HG03558 (cell line): ENCODE measurements at regions not wholly inside any gene's neighbourhood (a gene's known extent, or its start where the extent isn't known, plus 50 kb on each side); places are given as distances from the start of the nearest gene placed in this dataset.
"Not testable (repeated sequence)": the region's sequence is repeated elsewhere in the genome, so short reads cannot be mapped to it uniquely, and the experiment has no call there.

ENCODE experiments used
- ATAC-seq: cut with Tn5 transposase; IDR thresholded peaks from one replicate; pipeline ENCODE4 v1.9.1; 2021; ENCODE audit warnings: moderate number of reproducible peaks; ENCODE audit not compliant: unreplicated experiment; ENCODE audit errors: extremely low read depth

- not testable (repeated sequence) for ATAC-seq
Measured at GRCh38 chr1:843946-844345, 79.8 kb upstream of the SAMD11 start.

- ATAC-seq: no peak
Measured at GRCh38 chr1:844472-845026, 79.2 kb upstream of the SAMD11 start.

GRCh38 chr1:845641-846040, 78.1 kb upstream of the SAMD11 start:
- ATAC-seq: not testable (repeated sequence)

GRCh38 chr1:849873-850272, 73.8 kb upstream of the SAMD11 start:
- not testable (repeated sequence) for ATAC-seq

GRCh38 chr1:850318-850717, 73.4 kb upstream of the SAMD11 start:
- ATAC-seq: not testable (repeated sequence)

- not testable (repeated sequence) for ATAC-seq
Measured at GRCh38 chr1:851398-851797, 72.3 kb upstream of the SAMD11 start.

GRCh38 chr1:851841-852240, 71.9 kb upstream of the SAMD11 start:
- not testable (repeated sequence) for ATAC-seq

GRCh38 chr1:855202-855981, 68.3 kb upstream of the SAMD11 start:
- ATAC-seq: not testable (repeated sequence)

- ATAC-seq: not testable (repeated sequence)
Measured at GRCh38 chr1:856541-857057, 67.1 kb upstream of the SAMD11 start.

- not testable (repeated sequence) for ATAC-seq
Measured at GRCh38 chr1:857926-858648, 65.6 kb upstream of the SAMD11 start.

GRCh38 chr1:858649-859041, 65.1 kb upstream of the SAMD11 start:
- not testable (repeated sequence) for ATAC-seq

- not testable (repeated sequence) for ATAC-seq
Measured at GRCh38 chr1:860941-861340, 62.8 kb upstream of the SAMD11 start.

- ATAC-seq: no peak
Measured at GRCh38 chr1:861714-862113, 62.0 kb upstream of the SAMD11 start.

- ATAC-seq: not testable (repeated sequence)
Measured at GRCh38 chr1:862601-863000, 61.1 kb upstream of the SAMD11 start.

GRCh38 chr1:865633-866032, 58.1 kb upstream of the SAMD11 start:
- not testable (repeated sequence) for ATAC-seq

GRCh38 chr1:866095-866494, 57.6 kb upstream of the SAMD11 start:
- no peak for ATAC-seq

- not testable (repeated sequence) for ATAC-seq
Measured at GRCh38 chr1:866631-867299, 57.0 kb upstream of the SAMD11 start.

GRCh38 chr1:867550-867949, 56.2 kb upstream of the SAMD11 start:
- not testable (repeated sequence) for ATAC-seq

- ATAC-seq: no peak
Measured at GRCh38 chr1:869499-870244, 54.1 kb upstream of the SAMD11 start.
